NCI-H2196 (cell line): ENCODE measurements at regions not wholly inside any gene's neighbourhood (a gene's known extent, or its start where the extent isn't known, plus 50 kb on each side); places are given as distances from the start of the nearest gene placed in this dataset.

ENCODE experiments used
- DNase-seq: peaks from one replicate; lab custom pipeline; 2025; ENCODE audit not compliant: unreplicated experiment; lab: John Stamatoyannopoulos, UW

- DNase-seq = no peak
Measured at GRCh38 chr10:20958764-20959163, 61.7 kb upstream of the NEBL start.

DNA sequence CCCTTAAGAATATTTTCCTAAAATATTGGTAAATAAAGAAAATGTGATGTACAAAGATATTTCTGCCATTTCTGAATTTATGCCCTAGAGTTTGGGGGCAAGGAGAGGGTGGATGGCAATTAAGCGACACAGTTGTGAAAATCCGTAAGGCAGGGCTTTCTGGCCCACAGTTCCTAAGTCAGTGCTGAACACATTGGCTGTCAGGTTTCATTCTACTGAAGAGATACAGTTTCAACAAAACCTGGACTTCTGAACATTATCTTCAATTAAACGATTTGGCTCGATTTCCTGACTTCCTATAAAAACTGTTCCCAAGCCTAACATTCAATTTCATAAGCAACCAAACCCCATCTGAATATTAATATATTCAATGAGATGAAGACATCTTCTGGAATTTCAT, 61.1 kb upstream of the NEBL start:
- no peak for DNase-seq

- DNase-seq = no peak
Measured at GRCh38 chr10:20957744-20958143, 60.6 kb upstream of the NEBL start.

DNA sequence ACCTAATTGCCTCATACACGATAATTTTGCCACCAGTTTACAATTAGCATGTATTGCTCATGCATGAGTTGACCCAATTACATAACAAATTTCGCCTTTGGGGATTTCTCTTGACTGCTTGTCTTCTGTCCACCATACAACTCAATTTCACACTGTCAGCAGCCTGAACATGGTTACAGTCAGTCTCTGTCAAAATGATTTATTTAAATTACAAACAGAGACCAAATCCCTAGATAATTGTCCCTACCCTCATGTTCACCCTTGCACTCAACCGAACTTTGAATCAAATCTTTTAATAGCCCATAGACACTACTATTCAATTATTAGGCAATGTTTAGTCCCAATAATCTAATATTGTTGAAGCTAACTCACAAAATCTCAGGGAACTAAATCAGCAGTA, 59.7 kb upstream of the NEBL start:
- no peak for DNase-seq

GRCh38 chr10:20955355-20955893, 58.3 kb upstream of the NEBL start:
- no peak for DNase-seq

DNA sequence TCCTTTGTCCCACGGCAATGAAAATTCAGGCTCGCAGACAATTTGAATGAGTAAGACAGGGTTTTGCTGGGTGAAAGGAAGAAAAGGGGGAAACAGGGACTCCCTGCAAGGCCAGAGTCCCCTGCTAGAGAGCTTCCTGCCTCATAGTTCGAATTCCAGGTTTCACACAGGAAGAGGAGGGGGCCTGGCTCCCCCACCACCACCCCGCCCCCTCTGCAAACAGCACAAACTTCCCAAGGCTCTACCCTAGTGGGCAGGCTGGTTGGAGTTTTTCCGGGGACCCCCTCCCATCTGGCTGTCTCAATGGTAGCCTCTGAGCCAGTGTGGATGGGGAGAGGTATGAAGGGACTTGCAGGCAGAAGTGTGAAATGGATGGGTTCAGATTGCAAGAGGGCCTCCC, 57.4 kb upstream of the NEBL start:
- no peak for DNase-seq

DNA sequence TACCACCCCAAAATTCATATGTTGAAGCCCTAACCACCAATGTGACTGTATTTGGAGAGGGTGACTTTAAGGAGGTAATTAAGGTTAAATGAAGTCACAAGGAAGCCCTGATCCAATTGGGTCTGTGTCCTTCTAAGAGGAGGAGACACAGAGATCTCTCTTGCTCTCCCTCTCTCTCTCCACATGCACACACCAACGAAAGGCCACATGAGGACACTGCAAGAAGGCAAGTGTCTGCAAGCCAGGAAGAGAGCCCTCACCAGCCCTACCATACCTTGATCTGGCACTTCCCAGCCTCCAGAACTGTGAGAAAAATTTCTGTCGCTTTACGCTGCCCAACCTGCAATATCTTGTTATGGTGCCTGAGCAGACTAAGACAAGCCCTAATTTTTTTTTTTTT, 56.0 kb upstream of the NEBL start:
- no peak for DNase-seq

DNA sequence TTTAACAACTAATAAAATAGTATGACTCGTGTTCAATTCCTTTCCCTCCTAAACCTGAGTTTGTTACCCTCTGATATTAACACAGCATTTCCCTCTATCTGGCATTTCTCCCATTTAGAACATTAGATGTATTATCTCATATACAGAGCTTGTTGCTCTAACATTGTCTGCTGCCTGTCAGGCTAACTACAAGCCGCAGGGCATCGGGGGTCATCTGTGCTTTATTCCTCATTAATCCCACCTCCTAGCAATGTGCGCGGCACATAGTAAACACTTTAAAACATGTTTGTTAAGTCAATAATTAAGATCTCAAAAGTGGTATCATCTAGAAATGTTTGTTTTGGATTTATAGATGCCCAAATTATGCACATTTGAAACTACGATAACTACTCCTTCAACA, 52.9 kb upstream of the NEBL start:
- no peak for DNase-seq

DNA sequence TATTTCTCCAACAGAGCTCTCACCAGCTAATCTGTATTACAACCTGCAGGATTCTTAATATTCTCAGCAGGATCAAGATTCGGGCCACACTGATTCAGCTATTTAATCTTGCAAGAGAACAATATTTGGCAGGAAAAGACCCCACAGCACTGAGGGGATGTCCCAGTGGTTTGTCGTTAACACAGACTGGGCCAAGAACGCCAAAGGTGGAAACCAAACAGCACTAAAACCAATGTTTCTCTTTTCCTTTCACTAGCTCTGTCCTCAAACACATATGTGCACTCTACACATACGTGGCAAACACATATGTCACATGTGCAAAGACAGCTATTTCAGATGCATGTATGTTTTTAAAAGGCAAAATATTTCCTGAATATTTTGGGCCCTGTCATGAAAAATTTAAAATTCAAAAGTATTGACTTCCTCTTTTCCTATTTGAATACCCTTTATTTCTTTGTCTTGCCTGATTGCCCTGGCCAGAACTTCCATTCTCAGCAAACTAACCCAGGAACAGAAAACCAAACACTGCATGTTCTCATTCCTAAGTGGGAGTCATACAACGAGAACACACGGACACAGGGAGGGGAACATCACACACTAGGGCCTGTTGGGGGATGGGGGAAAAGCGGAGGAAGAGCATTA, 51.7 kb upstream of the NEBL start:
- no peak for DNase-seq
